ENCODE measurements at regions not wholly inside any gene's neighbourhood (a gene's known extent, or its start where the extent isn't known, plus 50 kb on each side); places are given as distances from the start of the nearest gene placed in this dataset.

DNA sequence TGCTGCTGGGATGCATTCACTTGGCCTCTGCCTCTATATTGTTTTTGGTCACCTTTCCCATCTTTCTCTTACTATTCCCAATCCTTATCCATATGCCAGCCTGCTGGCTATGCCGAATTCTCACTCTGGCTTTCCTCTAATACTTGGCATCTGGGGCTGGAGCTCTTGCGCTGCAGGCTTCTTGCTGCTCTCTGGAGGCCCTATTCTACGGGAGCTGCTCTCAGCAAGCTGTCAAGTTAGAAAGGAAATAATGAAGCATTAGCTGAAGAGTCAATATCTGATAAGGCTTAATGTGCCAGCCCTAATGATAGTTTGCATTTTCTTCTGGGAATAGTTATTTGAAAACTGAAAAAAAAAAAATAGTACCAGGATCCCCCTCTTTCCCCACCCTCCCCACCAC is 125.3 kb upstream of the CYYR1 start:
- Histone ChIP-seq H4K91ac (ENCODE audit: insufficient read depth, low read depth, low read length) (no peak overlapping the region), H2BK15ac (ENCODE audit: low read depth, low read length) (no peak overlapping the region), H3K4me2 (ENCODE audit: low read depth, low read length) (no peak overlapping the region), H3K9ac (ENCODE audit: low read depth, low read length) (no peak overlapping the region), H4K8ac (ENCODE audit: low read depth in 2 of 2, low read length in 2 of 2) (no peak overlapping the region), H3K79me1 (ENCODE audit: low read depth in 1 of 2, low read length in 2 of 2) (no peaks in the 10 kb centered on the region), H2BK120ac (ENCODE audit: low read depth, low read length) (no peak overlapping the region), H3K27me3 (ENCODE audit: control insufficient read depth, insufficient read depth, low read length) (no peaks in the 10 kb centered on the region; the same call in none of the 2 replicates), H2BK20ac (ENCODE audit: low read depth, low read length) (no peak overlapping the region), H2AK9ac (replicated peaks; ENCODE audit: low read depth, low read length, poor library complexity) (no peak overlapping the region), H2AK5ac (ENCODE audit: low read depth, low read length) (no peak overlapping the region), H3K27ac (ENCODE audit: insufficient read depth, low read length) (no peak overlapping the region), H3K56ac (ENCODE audit: extremely low read depth, insufficient read depth, low read length) (no peak overlapping the region), H3K23ac (ENCODE audit: low read depth, low read length) (no peak overlapping the region), H3K14ac (replicated peaks; ENCODE audit: low read depth, low read length) (no peak overlapping the region), H3K9me3 (ENCODE audit: control insufficient read depth, insufficient read depth, low read length) (no peaks in the 10 kb centered on the region), H3K4me1 (ENCODE audit: control insufficient read depth, insufficient read depth, low read length) (no peaks in the 10 kb centered on the region), H2BK5ac (ENCODE audit: low read depth, low read length, poor library complexity, severe bottlenecking) (no peak overlapping the region), H3K9me1 (ENCODE audit: insufficient read depth, low read length) (no peaks in the 10 kb centered on the region), H2AFZ (replicated peaks; ENCODE audit: low read length, poor library complexity) (no peak overlapping the region), H3K4me3 (ENCODE audit: insufficient read depth, low read depth, low read length) (no peak overlapping the region), H4K20me1 (ENCODE audit: insufficient read depth, low read length) (no peaks in the 10 kb centered on the region), H4K5ac (ENCODE audit: low read depth, low read length) (no peak overlapping the region), H3K18ac (ENCODE audit: low read depth, low read length) (no peak overlapping the region), H3K4ac (ENCODE audit: low read depth, low read length) (no peak overlapping the region), H3K36me3 (ENCODE audit: control insufficient read depth, insufficient read depth, low read length) (no peaks in the 10 kb centered on the region)
- 40% methylated on average over 1 of the region's 3 CpGs; no CpG with 5 or more reads in 1 of the 2 experiments for WGBS, 2 experiments (ENCODE audit: extremely low coverage in 2 of 2, insufficient read length in 1 of 2)
- dilution Hi-C loops (cut with HindIII; ENCODE audit: low sequenced_read_pairs, unreplicated experiment) (no loop called here), in situ Hi-C loops (cut with MboI; ENCODE audit: low sequenced_read_pairs) (no loop called here), intact Hi-C loops (cut with micrococcal nuclease) (no loop called here)
- BruUV-seq (replicated peaks): no TSS peak
- ATAC-seq (ENCODE audit: low read depth) (no peak), DNase-seq (no peak)
- POLR2A ChIA-PET (ENCODE audit: unreplicated experiment): no interaction called here
- CTCF ChIA-PET: no interaction called here
- TF ChIP-seq NFE2L2 (IDR thresholded peaks at IDR 0.05; ENCODE audit: low read depth, low read length): no peak
- no peak for TF ChIP-seq MAFK (IDR thresholded peaks at IDR 0.05; ENCODE audit: low read depth, low read length)
- no peak for TF ChIP-seq MXI1 (IDR thresholded peaks at IDR 0.05; ENCODE audit: borderline replicate concordance, low read depth, low read length)
- TF ChIP-seq SMC3 (IDR thresholded peaks at IDR 0.05; ENCODE audit: low read depth, low read length): no peak
- no peak for TF ChIP-seq POLR2A (IDR thresholded peaks at IDR 0.05; ENCODE audit: low read depth, low read length)
- no peak for TF ChIP-seq RCOR1 (IDR thresholded peaks at IDR 0.05; ENCODE audit: insufficient replicate concordance, low read length)
- no peak for TF ChIP-seq FOS (IDR thresholded peaks at IDR 0.05; ENCODE audit: low read depth, low read length)
- TF ChIP-seq, protein P1, sequence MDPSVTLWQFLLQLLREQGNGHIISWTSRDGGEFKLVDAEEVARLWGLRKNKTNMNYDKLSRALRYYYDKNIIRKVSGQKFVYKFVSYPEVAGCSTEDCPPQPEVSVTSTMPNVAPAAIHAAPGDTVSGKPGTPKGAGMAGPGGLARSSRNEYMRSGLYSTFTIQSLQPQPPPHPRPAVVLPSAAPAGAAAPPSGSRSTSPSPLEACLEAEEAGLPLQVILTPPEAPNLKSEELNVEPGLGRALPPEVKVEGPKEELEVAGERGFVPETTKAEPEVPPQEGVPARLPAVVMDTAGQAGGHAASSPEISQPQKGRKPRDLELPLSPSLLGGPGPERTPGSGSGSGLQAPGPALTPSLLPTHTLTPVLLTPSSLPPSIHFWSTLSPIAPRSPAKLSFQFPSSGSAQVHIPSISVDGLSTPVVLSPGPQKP (IDR thresholded peaks at IDR 0.05; ENCODE audit: borderline replicate concordance, low read depth, low read length): no peak
